GM12891 (cell line): ENCODE measurements at regions not wholly inside any gene's neighbourhood (a gene's known extent, or its start where the extent isn't known, plus 50 kb on each side); places are given as distances from the start of the nearest gene placed in this dataset.

Source experiments
- PAX5 ChIP-seq: IDR thresholded peaks from 2 replicates; pipeline ENCODE4 v1.6.1; 2011; ENCODE audit warnings: low read length, moderate library complexity, mild to moderate bottlenecking; ENCODE audit not compliant: insufficient read depth, severe bottlenecking
- POLR2A ChIP-seq: IDR thresholded peaks from 2 replicates; pipeline ENCODE4 v1.6.1; 2011; ENCODE audit warnings: low read depth, low read length, control low read depth
- POLR2AphosphoS5 ChIP-seq: IDR thresholded peaks from 2 replicates; pipeline ENCODE4 v1.6.1; 2011; ENCODE audit warnings: low read depth, low read length, control low read depth
- POU2F2 ChIP-seq: IDR thresholded peaks from 2 replicates; pipeline ENCODE4 v1.6.1; 2011; ENCODE audit warnings: low read depth, mild to moderate bottlenecking, control low read depth, low read length, moderate library complexity
- SPI1 ChIP-seq: IDR thresholded peaks from 2 replicates; pipeline ENCODE4 v1.6.1; 2011; ENCODE audit warnings: low read depth, low read length, control low read depth
- TAF1 ChIP-seq: IDR thresholded peaks from 2 replicates; pipeline ENCODE4 v1.6.1; 2011; ENCODE audit warnings: low read depth, low read length, control low read depth

GRCh38 chr7:136640977-136641376, 227.5 kb upstream of the CHRM2 start:
- TF ChIP-seq SPI1, result no peak
- TF ChIP-seq POLR2AphosphoS5, result no peak
- TF ChIP-seq POLR2A, result no peak
- TF ChIP-seq TAF1, result no peak
- TF ChIP-seq PAX5, result no peak
- no peak for TF ChIP-seq POU2F2
